SH-SY5Y (cell line): ENCODE measurements at regions not wholly inside any gene's neighbourhood (a gene's known extent, or its start where the extent isn't known, plus 50 kb on each side); places are given as distances from the start of the nearest gene placed in this dataset.

ENCODE experiments used
- GATA2 ChIP-seq: IDR thresholded peaks from 2 replicates; pipeline ENCODE4 v1.6.1; 2011; ENCODE audit warnings: mild to moderate bottlenecking, low read depth, low read length
- GATA3 ChIP-seq: IDR thresholded peaks from 2 replicates; pipeline ENCODE4 v1.6.1; 2011; ENCODE audit warnings: low read depth, mild to moderate bottlenecking, low read length, moderate library complexity

GRCh38 chr5:5783021-5783420, 360.5 kb downstream of the ICE1 start:
- TF ChIP-seq GATA2 (no peak), GATA3 (no peak)
